GM12878 (cell line): ENCODE measurements at regions not wholly inside any gene's neighbourhood (a gene's known extent, or its start where the extent isn't known, plus 50 kb on each side); places are given as distances from the start of the nearest gene placed in this dataset.

ENCODE experiments used
- CHD2 ChIP-seq: IDR thresholded peaks from 2 replicates; pipeline ENCODE4 v1.6.1; 2011; ENCODE audit warnings: low read depth, low read length, improper control_type of control experiment, borderline replicate concordance
- ETV6 ChIP-seq, 2 experiments: fragments of 450-650 bp in 1 of 2; IDR thresholded peaks in 1 of 2; conservative IDR thresholded peaks in 1 of 2; 2 replicates each; pipeline ENCODE4 v1.6.1; 2014; ENCODE audit warnings: antibody characterized with exemption in 1 of 2, borderline replicate concordance in 1 of 2, low read depth in 1 of 2, mild to moderate bottlenecking in 1 of 2, moderate library complexity in 1 of 2
- MEF2A ChIP-seq: IDR thresholded peaks from 2 replicates; pipeline ENCODE4 v1.6.1; 2011; ENCODE audit warnings: low read depth, mild to moderate bottlenecking, low read length, moderate library complexity; ENCODE audit not compliant: insufficient read depth
- POLR2A ChIP-seq: IDR thresholded peaks from 2 replicates; pipeline ENCODE4 v1.6.1; 2011; ENCODE audit warnings: low read depth, mild to moderate bottlenecking, low read length
- RUNX3 ChIP-seq: IDR thresholded peaks from 2 replicates; pipeline ENCODE4 v1.6.1; 2012; ENCODE audit warnings: low read length, inconsistent platforms
- SIX5 ChIP-seq: IDR thresholded peaks from 2 replicates; pipeline ENCODE4 v1.6.1; 2011; ENCODE audit warnings: mild to moderate bottlenecking, low read depth, low read length, moderate library complexity; ENCODE audit not compliant: severe bottlenecking
- SPI1 ChIP-seq: IDR thresholded peaks from 2 replicates; pipeline ENCODE4 v1.6.1; 2011; ENCODE audit warnings: low read depth, mild to moderate bottlenecking, low read length, moderate library complexity, borderline replicate concordance; ENCODE audit not compliant: insufficient read depth
- TBL1XR1 ChIP-seq: IDR thresholded peaks from 2 replicates; pipeline ENCODE4 v1.6.1; 2012; ENCODE audit warnings: low read depth, low read length, improper control_type of control experiment
- TF ChIP-seq, protein P1 (sequence below), 3 experiments: IDR thresholded peaks in 2 of 3; conservative IDR thresholded peaks in 1 of 3; 2 replicates each; pipeline ENCODE4 v1.5.1; 2011; ENCODE audit warnings: low read depth in 3 of 3, low read length in 3 of 3, mild to moderate bottlenecking in 3 of 3, control low read depth in 2 of 3, moderate library complexity in 2 of 3, inconsistent platforms in 1 of 3, mixed read lengths in 1 of 3; ENCODE audit not compliant: control insufficient read depth in 2 of 3, insufficient read depth in 1 of 3; ENCODE audit errors: extremely low read depth in 1 of 3
- TF ChIP-seq, protein P2 (sequence below): IDR thresholded peaks from 2 replicates; pipeline ENCODE4 v1.6.1; 2011; ENCODE audit warnings: low read depth, low read length, improper control_type of control experiment, borderline replicate concordance
- TF ChIP-seq, protein P3 (sequence below): IDR thresholded peaks from 2 replicates; pipeline ENCODE4 v1.6.1; 2011; ENCODE audit warnings: low read depth, mild to moderate bottlenecking, low read length, moderate library complexity, borderline replicate concordance; ENCODE audit errors: extremely low read depth

GRCh38 chr3:159258934-159259333 is 457.1 kb downstream of the MFSD1 start:
- TF ChIP-seq, protein P1, sequence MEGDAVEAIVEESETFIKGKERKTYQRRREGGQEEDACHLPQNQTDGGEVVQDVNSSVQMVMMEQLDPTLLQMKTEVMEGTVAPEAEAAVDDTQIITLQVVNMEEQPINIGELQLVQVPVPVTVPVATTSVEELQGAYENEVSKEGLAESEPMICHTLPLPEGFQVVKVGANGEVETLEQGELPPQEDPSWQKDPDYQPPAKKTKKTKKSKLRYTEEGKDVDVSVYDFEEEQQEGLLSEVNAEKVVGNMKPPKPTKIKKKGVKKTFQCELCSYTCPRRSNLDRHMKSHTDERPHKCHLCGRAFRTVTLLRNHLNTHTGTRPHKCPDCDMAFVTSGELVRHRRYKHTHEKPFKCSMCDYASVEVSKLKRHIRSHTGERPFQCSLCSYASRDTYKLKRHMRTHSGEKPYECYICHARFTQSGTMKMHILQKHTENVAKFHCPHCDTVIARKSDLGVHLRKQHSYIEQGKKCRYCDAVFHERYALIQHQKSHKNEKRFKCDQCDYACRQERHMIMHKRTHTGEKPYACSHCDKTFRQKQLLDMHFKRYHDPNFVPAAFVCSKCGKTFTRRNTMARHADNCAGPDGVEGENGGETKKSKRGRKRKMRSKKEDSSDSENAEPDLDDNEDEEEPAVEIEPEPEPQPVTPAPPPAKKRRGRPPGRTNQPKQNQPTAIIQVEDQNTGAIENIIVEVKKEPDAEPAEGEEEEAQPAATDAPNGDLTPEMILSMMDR (IDR thresholded peaks at IDR 0.05 in 2 of 3, conservative IDR thresholded peaks at IDR 0.05 in 1 of 3; ENCODE audit: control insufficient read depth in 2 of 3, extremely low read depth in 1 of 3, insufficient read depth in 1 of 3, low read depth in 3 of 3, low read length in 3 of 3) = no peak
- no peak for TF ChIP-seq SIX5
- TF ChIP-seq RUNX3 = no peak
- TF ChIP-seq MEF2A = no peak
- no peak for TF ChIP-seq ETV6 (conservative IDR thresholded peaks at IDR 0.05 in 1 of 2, IDR thresholded peaks at IDR 0.05 in 1 of 2; ENCODE audit: borderline replicate concordance in 1 of 2, low read depth in 1 of 2)
- TF ChIP-seq TBL1XR1 = no peak
- TF ChIP-seq POLR2A = no peak
- TF ChIP-seq, protein P2, sequence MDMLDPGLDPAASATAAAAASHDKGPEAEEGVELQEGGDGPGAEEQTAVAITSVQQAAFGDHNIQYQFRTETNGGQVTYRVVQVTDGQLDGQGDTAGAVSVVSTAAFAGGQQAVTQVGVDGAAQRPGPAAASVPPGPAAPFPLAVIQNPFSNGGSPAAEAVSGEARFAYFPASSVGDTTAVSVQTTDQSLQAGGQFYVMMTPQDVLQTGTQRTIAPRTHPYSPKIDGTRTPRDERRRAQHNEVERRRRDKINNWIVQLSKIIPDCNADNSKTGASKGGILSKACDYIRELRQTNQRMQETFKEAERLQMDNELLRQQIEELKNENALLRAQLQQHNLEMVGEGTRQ = no peak
- TF ChIP-seq CHD2 = no peak
- TF ChIP-seq SPI1 = no peak
- TF ChIP-seq, protein P3, sequence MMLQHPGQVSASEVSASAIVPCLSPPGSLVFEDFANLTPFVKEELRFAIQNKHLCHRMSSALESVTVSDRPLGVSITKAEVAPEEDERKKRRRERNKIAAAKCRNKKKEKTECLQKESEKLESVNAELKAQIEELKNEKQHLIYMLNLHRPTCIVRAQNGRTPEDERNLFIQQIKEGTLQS = no peak
